ENCODE measurements at regions not wholly inside any gene's neighbourhood (a gene's known extent, or its start where the extent isn't known, plus 50 kb on each side); places are given as distances from the start of the nearest gene placed in this dataset.

DNA sequence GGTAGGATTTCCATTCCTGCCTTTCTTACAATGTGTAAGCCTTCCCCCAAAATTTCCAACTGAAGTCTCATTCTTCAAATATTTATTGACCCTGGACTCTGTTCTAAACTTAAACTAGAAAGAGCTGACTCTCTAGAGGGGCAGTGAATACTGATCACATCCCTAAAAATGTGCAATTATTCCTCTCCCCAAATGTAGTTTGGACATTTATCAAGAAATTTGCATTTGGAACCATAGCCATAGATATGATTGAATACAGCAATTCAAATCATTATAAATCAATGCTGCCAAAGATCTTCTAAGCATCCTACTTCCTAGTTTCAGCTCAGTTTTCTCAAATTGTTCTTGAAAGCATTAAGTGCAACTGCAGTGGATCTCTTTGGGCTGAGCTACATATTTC, 525.7 kb downstream of the RAB28 start:
- TF ChIP-seq POLR2A (IDR thresholded peaks at IDR 0.05): no peak
- TF ChIP-seq, protein P1, sequence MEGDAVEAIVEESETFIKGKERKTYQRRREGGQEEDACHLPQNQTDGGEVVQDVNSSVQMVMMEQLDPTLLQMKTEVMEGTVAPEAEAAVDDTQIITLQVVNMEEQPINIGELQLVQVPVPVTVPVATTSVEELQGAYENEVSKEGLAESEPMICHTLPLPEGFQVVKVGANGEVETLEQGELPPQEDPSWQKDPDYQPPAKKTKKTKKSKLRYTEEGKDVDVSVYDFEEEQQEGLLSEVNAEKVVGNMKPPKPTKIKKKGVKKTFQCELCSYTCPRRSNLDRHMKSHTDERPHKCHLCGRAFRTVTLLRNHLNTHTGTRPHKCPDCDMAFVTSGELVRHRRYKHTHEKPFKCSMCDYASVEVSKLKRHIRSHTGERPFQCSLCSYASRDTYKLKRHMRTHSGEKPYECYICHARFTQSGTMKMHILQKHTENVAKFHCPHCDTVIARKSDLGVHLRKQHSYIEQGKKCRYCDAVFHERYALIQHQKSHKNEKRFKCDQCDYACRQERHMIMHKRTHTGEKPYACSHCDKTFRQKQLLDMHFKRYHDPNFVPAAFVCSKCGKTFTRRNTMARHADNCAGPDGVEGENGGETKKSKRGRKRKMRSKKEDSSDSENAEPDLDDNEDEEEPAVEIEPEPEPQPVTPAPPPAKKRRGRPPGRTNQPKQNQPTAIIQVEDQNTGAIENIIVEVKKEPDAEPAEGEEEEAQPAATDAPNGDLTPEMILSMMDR (IDR thresholded peaks at IDR 0.05): no peak
- no peak for TF ChIP-seq POLR2AphosphoS5 (IDR thresholded peaks at IDR 0.05)
- Histone ChIP-seq H3K4me3 (no peak overlapping the region), H3K9me3 (no peaks in the 10 kb centered on the region), H3K4me1 (replicated peaks) (no peaks in the 10 kb centered on the region), H3K36me3 (no peaks in the 10 kb centered on the region), H3K27me3 (replicated peaks; ENCODE audit: insufficient read depth) (no peaks in the 10 kb centered on the region), H3K27ac (no peak overlapping the region)
- intact Hi-C loops (cut with DNase I): no loop called here
- DNase-seq (ENCODE audit: low spot score): no peak

DNA sequence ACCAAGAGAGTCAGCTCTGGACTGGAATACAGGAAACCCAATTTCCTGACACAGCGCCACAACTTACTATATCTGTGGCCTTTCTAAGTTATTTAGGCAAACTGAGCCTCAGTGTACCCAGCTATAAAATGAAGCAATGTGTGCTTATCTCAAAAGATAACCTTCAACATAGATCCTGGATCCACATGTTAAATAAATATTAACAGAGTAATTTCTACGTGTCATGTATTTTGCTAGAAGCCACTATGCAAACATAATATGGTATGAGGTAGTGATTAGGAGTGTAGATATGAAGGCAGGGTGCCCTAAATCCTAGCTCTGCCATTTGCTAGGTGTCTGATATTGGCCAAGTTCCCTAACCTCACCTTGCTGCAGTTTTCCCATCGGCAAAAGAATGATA, 527.0 kb downstream of the RAB28 start:
- 54% methylated on average over 3 of the region's 3 CpGs for WGBS
- Histone ChIP-seq H3K36me3 (no peaks in the 10 kb centered on the region), H3K4me1 (replicated peaks) (no peaks in the 10 kb centered on the region), H3K27me3 (replicated peaks; ENCODE audit: insufficient read depth) (no peaks in the 10 kb centered on the region), H3K4me3 (no peak overlapping the region), H3K27ac (no peak overlapping the region), H3K9me3 (no peaks in the 10 kb centered on the region)
- DNase-seq (ENCODE audit: low spot score): no peak
- no peak for TF ChIP-seq POLR2AphosphoS5 (IDR thresholded peaks at IDR 0.05)
- TF ChIP-seq POLR2A (IDR thresholded peaks at IDR 0.05): no peak
- TF ChIP-seq, protein P1 (IDR thresholded peaks at IDR 0.05): no peak
- intact Hi-C loops (cut with DNase I): no loop called here

DNA sequence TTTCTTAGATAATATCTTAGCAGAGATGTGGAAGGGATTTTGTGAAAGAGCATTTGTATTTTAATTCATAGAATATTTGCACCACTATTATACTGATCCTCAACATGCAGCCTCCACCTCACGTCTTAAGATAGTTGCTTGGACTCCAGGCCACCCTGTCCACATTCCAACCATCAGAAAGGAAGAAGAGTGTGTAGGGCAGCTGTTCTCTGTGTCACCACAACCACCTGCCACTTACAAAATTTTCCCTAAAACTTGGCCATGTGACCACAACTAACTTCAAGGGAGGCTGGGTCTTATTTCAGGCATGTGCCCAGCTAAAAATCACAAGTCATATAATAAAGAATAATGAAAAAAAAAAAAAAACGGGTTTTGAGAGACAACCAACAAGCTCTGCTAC, 528.1 kb downstream of the RAB28 start:
- intact Hi-C loops (cut with DNase I): no loop called here
- no peak for DNase-seq (ENCODE audit: low spot score)
- WGBS: 67% methylated on average over 2 of the region's 2 CpGs
- no peaks in the 10 kb centered on the region for H3K27me3 ChIP-seq (replicated peaks; ENCODE audit: insufficient read depth)
- no peak for TF ChIP-seq POLR2AphosphoS5 (IDR thresholded peaks at IDR 0.05)
- TF ChIP-seq, protein P1 (IDR thresholded peaks at IDR 0.05): no peak
- TF ChIP-seq POLR2A (IDR thresholded peaks at IDR 0.05): no peak
- H3K4me1 ChIP-seq (replicated peaks): no peaks in the 10 kb centered on the region
- no peaks in the 10 kb centered on the region for H3K9me3 ChIP-seq
- no peak overlapping the region for H3K4me3 ChIP-seq
- H3K27ac ChIP-seq: no peak overlapping the region
- H3K36me3 ChIP-seq: no peaks in the 10 kb centered on the region

DNA sequence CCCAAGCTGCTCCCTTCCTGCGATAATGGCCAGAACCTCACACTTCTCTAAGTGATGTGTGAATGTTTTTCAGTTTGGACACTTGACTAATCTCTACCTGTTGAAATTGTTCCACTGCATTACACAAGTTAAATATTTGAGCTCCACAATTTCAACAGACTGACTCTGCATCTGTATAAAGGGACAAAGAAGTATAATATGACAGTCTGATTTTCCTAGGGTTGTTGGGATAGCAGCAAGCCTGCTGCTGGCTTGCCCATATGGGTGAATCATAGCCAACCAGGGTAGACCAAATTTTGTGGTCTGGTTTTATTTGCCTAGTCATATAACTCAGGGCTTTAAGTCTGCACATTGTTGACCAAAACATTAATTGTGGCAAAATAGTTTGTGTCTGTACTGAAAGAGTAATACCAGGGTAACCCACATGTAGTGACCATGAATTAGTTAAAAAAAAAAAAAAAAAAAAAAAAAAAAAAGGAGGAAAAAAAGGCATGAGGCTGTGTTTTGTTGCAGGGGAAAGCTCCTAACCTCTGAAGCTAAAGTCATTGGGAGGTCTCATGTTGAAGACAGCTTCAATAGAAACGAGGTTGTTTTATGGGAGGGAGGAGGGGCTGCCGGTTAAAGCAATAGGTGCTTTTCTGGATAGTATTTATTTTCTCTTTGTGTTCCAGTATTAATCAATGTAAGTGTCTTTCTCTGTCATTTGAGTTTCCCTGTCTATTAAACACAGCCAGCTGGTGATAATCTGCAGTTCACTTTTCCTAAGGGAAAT, 534.2 kb downstream of the RAB28 start:
- Histone ChIP-seq H3K9me3 (no peaks in the 10 kb centered on the region), H3K4me1 (replicated peaks) (no peaks in the 10 kb centered on the region), H3K27ac (no peak overlapping the region), H3K4me3 (no peak overlapping the region), H3K36me3 (no peaks in the 10 kb centered on the region), H3K27me3 (replicated peaks; ENCODE audit: insufficient read depth) (no peaks in the 10 kb centered on the region)
- no peak for DNase-seq (ENCODE audit: low spot score)
- intact Hi-C loops (cut with DNase I): no loop called here
- 36% methylated on average over 3 of the region's 3 CpGs for WGBS
- TF ChIP-seq POLR2A (IDR thresholded peaks at IDR 0.05) (no peak), POLR2AphosphoS5 (IDR thresholded peaks at IDR 0.05) (no peak)
- TF ChIP-seq, protein P1 (IDR thresholded peaks at IDR 0.05): no peak

- DNase-seq (ENCODE audit: low spot score): no peak
- TF ChIP-seq, protein P1 (IDR thresholded peaks at IDR 0.05): no peak
- TF ChIP-seq POLR2AphosphoS5 (IDR thresholded peaks at IDR 0.05): no peak
- TF ChIP-seq POLR2A (IDR thresholded peaks at IDR 0.05): no peak
- WGBS: 93% methylated on average over 4 of the region's 4 CpGs
- H3K27me3 ChIP-seq (replicated peaks; ENCODE audit: insufficient read depth): no peaks in the 10 kb centered on the region
- no peaks in the 10 kb centered on the region for H3K9me3 ChIP-seq
- no peak overlapping the region for H3K4me3 ChIP-seq
- no peaks in the 10 kb centered on the region for H3K36me3 ChIP-seq
- H3K4me1 ChIP-seq (replicated peaks): no peaks in the 10 kb centered on the region
- H3K27ac ChIP-seq: no peak overlapping the region
- intact Hi-C loops (cut with DNase I): no loop called here
Measured at GRCh38 chr4:12943069-12943468, 541.1 kb downstream of the RAB28 start.
